GM23338 (cell line): ENCODE measurements at regions not wholly inside any gene's neighbourhood (a gene's known extent, or its start where the extent isn't known, plus 50 kb on each side); places are given as distances from the start of the nearest gene placed in this dataset.

Experiments
- EZH2 ChIP-seq: fragments of 200-600 bp; sonication (generic); IDR thresholded peaks from one replicate; pipeline ENCODE4 v1.8.0; 2017; ENCODE audit warnings: antibody characterized with exemption, mild to moderate bottlenecking, low read depth; ENCODE audit not compliant: unreplicated experiment
- POLR2AphosphoS5 ChIP-seq: IDR thresholded peaks from 2 replicates; pipeline ENCODE4 v1.6.1; 2016; ENCODE audit warnings: antibody characterized with exemption, low read depth
- TF ChIP-seq, protein P1 (sequence below), 2 experiments: fragments of 200-600 bp in 1 of 2; sonication (generic) in 1 of 2; conservative IDR thresholded peaks; 2 replicates each; pipeline versions ENCODE4 v1.5.1 to v1.6.1; 2016 to 2017; ENCODE audit warnings: antibody characterized with exemption in 2 of 2, low read depth in 2 of 2, mild to moderate bottlenecking in 2 of 2, moderate library complexity in 1 of 2

DNA sequence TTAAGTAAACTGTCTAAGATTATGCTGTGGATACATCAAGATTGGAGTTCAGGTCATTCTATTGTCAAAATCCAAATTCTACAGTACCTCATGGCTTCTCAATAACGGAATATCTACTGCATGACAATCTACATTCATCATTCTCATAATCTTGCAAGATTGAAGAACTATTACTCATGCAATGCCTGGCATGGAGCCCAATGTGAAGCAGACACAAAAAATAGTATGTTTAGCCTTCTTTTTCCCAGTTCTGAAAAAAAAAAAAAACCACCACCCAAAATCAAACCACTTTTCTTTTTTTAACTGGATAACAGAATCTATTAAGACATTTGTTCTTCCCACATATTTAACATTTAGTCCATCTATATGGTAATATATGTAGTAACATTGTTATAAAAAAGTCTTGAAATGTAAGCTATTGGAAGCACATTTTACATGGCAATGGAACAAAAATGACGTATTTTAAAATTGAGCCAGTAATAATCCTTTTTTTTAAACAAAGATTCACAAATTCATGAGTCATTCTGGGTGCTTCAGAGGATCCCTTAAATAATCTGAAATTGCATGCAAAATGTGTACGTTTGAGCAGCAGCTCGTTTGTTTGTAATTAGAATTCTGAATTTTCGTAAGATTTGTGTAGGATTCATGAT, 232.2 kb upstream of the FMR1 start:
- TF ChIP-seq EZH2 (no peak), POLR2AphosphoS5 (no peak)
- TF ChIP-seq, protein P1, sequence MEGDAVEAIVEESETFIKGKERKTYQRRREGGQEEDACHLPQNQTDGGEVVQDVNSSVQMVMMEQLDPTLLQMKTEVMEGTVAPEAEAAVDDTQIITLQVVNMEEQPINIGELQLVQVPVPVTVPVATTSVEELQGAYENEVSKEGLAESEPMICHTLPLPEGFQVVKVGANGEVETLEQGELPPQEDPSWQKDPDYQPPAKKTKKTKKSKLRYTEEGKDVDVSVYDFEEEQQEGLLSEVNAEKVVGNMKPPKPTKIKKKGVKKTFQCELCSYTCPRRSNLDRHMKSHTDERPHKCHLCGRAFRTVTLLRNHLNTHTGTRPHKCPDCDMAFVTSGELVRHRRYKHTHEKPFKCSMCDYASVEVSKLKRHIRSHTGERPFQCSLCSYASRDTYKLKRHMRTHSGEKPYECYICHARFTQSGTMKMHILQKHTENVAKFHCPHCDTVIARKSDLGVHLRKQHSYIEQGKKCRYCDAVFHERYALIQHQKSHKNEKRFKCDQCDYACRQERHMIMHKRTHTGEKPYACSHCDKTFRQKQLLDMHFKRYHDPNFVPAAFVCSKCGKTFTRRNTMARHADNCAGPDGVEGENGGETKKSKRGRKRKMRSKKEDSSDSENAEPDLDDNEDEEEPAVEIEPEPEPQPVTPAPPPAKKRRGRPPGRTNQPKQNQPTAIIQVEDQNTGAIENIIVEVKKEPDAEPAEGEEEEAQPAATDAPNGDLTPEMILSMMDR (conservative IDR thresholded peaks at IDR 0.05; ENCODE audit: low read depth in 2 of 2), result no peak
